ENCODE measurements at regions not wholly inside any gene's neighbourhood (a gene's known extent, or its start where the extent isn't known, plus 50 kb on each side); places are given as distances from the start of the nearest gene placed in this dataset.
A peak's percentile ranks its signal among the peaks of the same experiment; 100 is the strongest.

- Histone ChIP-seq H3K4me1 (ENCODE audit: control insufficient read depth in 2 of 3, insufficient read depth in 2 of 3, low read depth in 1 of 3, low read length in 3 of 3) (peaks cover 0 to 7% (median 0%) of the 10 kb centered on the region in 3 donors), H3K4me3 (ENCODE audit: low read length in 3 of 3) (no peak overlapping the region), H3K27me3 (ENCODE audit: control insufficient read depth, insufficient read depth, low read length) (no peaks in the 10 kb centered on the region), H3K9ac (ENCODE audit: low read length in 3 of 3) (no peak overlapping the region), H3K36me3 (ENCODE audit: control insufficient read depth in 2 of 3, insufficient read depth in 3 of 3, low read length in 3 of 3) (no peaks in the 10 kb centered on the region), H3K27ac (ENCODE audit: low read depth in 2 of 2, low read length in 2 of 2) (no peak overlapping the region), H3K9me3 (ENCODE audit: control insufficient read depth in 2 of 3, insufficient read depth in 1 of 3, low read length in 3 of 3) (no peaks in the 10 kb centered on the region)
- peak; percentile 15 for FAIRE-seq
- no peak for TF ChIP-seq CTCF (IDR thresholded peaks at IDR 0.05; ENCODE audit: borderline replicate concordance, extremely low read depth, insufficient read depth)
- DNase-seq = peak in 2 of 5 donors; percentile 38 to 52
- intact Hi-C loops (cut with DNase I) = no loop called here
Measured at GRCh38 chr4:155582971-155583437, 83.6 kb upstream of the GUCY1A1 start.

- Histone ChIP-seq H3K9ac (ENCODE audit: low read length in 3 of 3) (no peak overlapping the region), H3K27me3 (ENCODE audit: control insufficient read depth, insufficient read depth, low read length) (no peaks in the 10 kb centered on the region), H3K9me3 (ENCODE audit: control insufficient read depth in 2 of 3, insufficient read depth in 1 of 3, low read length in 3 of 3) (no peaks in the 10 kb centered on the region), H3K4me1 (ENCODE audit: control insufficient read depth in 2 of 3, insufficient read depth in 2 of 3, low read depth in 1 of 3, low read length in 3 of 3) (peaks cover 0 to 7% (median 0%) of the 10 kb centered on the region in 3 donors), H3K36me3 (ENCODE audit: control insufficient read depth in 2 of 3, insufficient read depth in 3 of 3, low read length in 3 of 3) (no peaks in the 10 kb centered on the region), H3K27ac (ENCODE audit: low read depth in 2 of 2, low read length in 2 of 2) (no peak overlapping the region), H3K4me3 (ENCODE audit: low read length in 3 of 3) (no peak overlapping the region)
- FAIRE-seq = peak; percentile 41
- no peak for TF ChIP-seq CTCF (IDR thresholded peaks at IDR 0.05; ENCODE audit: borderline replicate concordance, extremely low read depth, insufficient read depth)
- peak in 1 of 5 donors; percentile 40 for DNase-seq
- intact Hi-C loops (cut with DNase I) = no loop called here
Measured at GRCh38 chr4:155582041-155582440, 84.6 kb upstream of the GUCY1A1 start.

GRCh38 chr4:155578726-155579370, 87.8 kb upstream of the GUCY1A1 start:
- peak in 1 of 5 donors; percentile 37 for DNase-seq
- Histone ChIP-seq H3K9me3 (ENCODE audit: control insufficient read depth in 2 of 3, insufficient read depth in 1 of 3, low read length in 3 of 3) (no peaks in the 10 kb centered on the region), H3K4me1 (ENCODE audit: control insufficient read depth in 2 of 3, insufficient read depth in 2 of 3, low read depth in 1 of 3, low read length in 3 of 3) (peaks cover 0 to 7% (median 0%) of the 10 kb centered on the region in 3 donors), H3K27ac (ENCODE audit: low read depth in 2 of 2, low read length in 2 of 2) (no peak overlapping the region), H3K36me3 (ENCODE audit: control insufficient read depth in 2 of 3, insufficient read depth in 3 of 3, low read length in 3 of 3) (no peaks in the 10 kb centered on the region), H3K4me3 (ENCODE audit: low read length in 3 of 3) (no peak overlapping the region), H3K27me3 (ENCODE audit: control insufficient read depth, insufficient read depth, low read length) (no peaks in the 10 kb centered on the region), H3K9ac (ENCODE audit: low read length in 3 of 3) (no peak overlapping the region)
- no peak for TF ChIP-seq CTCF (IDR thresholded peaks at IDR 0.05; ENCODE audit: borderline replicate concordance, extremely low read depth, insufficient read depth)
- no peak for FAIRE-seq
- intact Hi-C loops (cut with DNase I) = no loop called here
